T-cell (primary cell): ENCODE measurements at regions not wholly inside any gene's neighbourhood (a gene's known extent, or its start where the extent isn't known, plus 50 kb on each side); places are given as distances from the start of the nearest gene placed in this dataset.
"Not testable (repeated sequence)": the region's sequence is repeated elsewhere in the genome, so short reads cannot be mapped to it uniquely, and the experiment has no call there.

Experiments used
- ATAC-seq, 4 experiments: fragments of 200-7000 bp in 3 of 4; fragments of 150-1000 bp in 1 of 4; cut with Tn5 transposase; replicated peaks in 1 of 4; 1 replicate in 3 of 4; 2 replicates in 1 of 4; pipeline ENCODE4 v1.10.0; 2021; ENCODE audit warnings: moderate library complexity in 3 of 4, mild to moderate bottlenecking in 2 of 4, moderate number of reproducible peaks in 1 of 4
- CTCF ChIA-PET, 2 donors: fragments of 300-600 bp; sonication (Branson Sonifier 250); formaldehyde crosslinking; loops; one replicate each; lab custom pipeline; 2022; ENCODE audit warnings: antibody characterized with exemption in 2 of 2; lab: Charles Lee
- POLR2A ChIA-PET, 2 donors: fragments of 300-600 bp; sonication (Branson Sonifier 250); formaldehyde crosslinking; loops; one replicate each; lab custom pipeline; 2022; ENCODE audit warnings: antibody characterized with exemption in 2 of 2; lab: Charles Lee
- DNase-seq, 35 experiments: peaks; one replicate each; pipeline versions ENCODE4 v3.0.0 to v3.0.0-alpha.2; 2013 to 2023
- H3K27ac ChIP-seq: one replicate; pipeline ENCODE4 v1.5.1; 2013; ENCODE audit warnings: low read length
- H3K27me3 ChIP-seq, 2 experiments: replicated peaks in 1 of 2; 1 replicate in 1 of 2; 2 replicates in 1 of 2; pipeline versions ENCODE4 v1.6.1 to v1.7.0; 2013; ENCODE audit warnings: low read length in 1 of 2, mixed read lengths in 1 of 2; ENCODE audit not compliant: control insufficient read depth in 2 of 2, insufficient read depth in 2 of 2; ENCODE audit errors: extremely low read depth in 1 of 2
- H3K36me3 ChIP-seq, 2 donors: 1 replicate in 1 of 2; 2 replicates in 1 of 2; pipeline versions ENCODE4 v1.6.1 to v1.7.0; 2013; ENCODE audit warnings: low read length in 1 of 2; ENCODE audit not compliant: control insufficient read depth in 2 of 2, insufficient read depth in 1 of 2; ENCODE audit errors: extremely low read depth in 1 of 2
- H3K4me1 ChIP-seq, 2 experiments: 1 replicate in 1 of 2; 2 replicates in 1 of 2; pipeline versions ENCODE4 v1.6.1 to v1.7.0; 2013; ENCODE audit warnings: low read length in 2 of 2, mixed read lengths in 1 of 2; ENCODE audit not compliant: insufficient read depth in 2 of 2, control insufficient read depth in 1 of 2; ENCODE audit errors: extremely low read depth in 1 of 2
- H3K4me3 ChIP-seq, 2 donors: 1 replicate in 1 of 2; 2 replicates in 1 of 2; pipeline versions ENCODE4 v1.5.1 to v1.7.0; 2013; ENCODE audit warnings: mild to moderate bottlenecking in 2 of 2, low read length in 1 of 2, moderate library complexity in 1 of 2; ENCODE audit not compliant: control insufficient read depth in 1 of 2; ENCODE audit errors: extremely low read depth in 1 of 2
- H3K9me3 ChIP-seq: 2 replicates; pipeline ENCODE4 v1.7.0; 2013
- H3K27ac Mint-ChIP-seq, 2 donors: one replicate each; pipeline ENCODE4 v1.8.0; 2020 to 2021; ENCODE audit warnings: mild to moderate bottlenecking in 2 of 2, mixed read lengths in 2 of 2
- H3K27me3 Mint-ChIP-seq, 2 donors: one replicate each; pipeline ENCODE4 v1.8.0; 2021 to 2022; ENCODE audit warnings: mixed read lengths in 2 of 2
- H3K36me3 Mint-ChIP-seq: one replicate; pipeline ENCODE4 v1.8.0; 2021; ENCODE audit warnings: mixed read lengths
- H3K4me1 Mint-ChIP-seq, 3 donors: one replicate each; pipeline ENCODE4 v1.8.0; 2020 to 2022; ENCODE audit warnings: mixed read lengths in 3 of 3, mild to moderate bottlenecking in 1 of 3
- H3K4me3 Mint-ChIP-seq, 3 donors: one replicate each; pipeline ENCODE4 v1.8.0; 2020 to 2022; ENCODE audit warnings: mild to moderate bottlenecking in 3 of 3, mixed read lengths in 3 of 3, moderate library complexity in 3 of 3
- H3K9me3 Mint-ChIP-seq, 3 donors: one replicate each; pipeline ENCODE4 v1.8.0; 2020 to 2022; ENCODE audit warnings: mixed read lengths in 3 of 3
- WGBS: methylation state at CpG from one replicate; pipeline ENCODE4 v1.1.5; 2013; ENCODE audit warnings: missing lambda C conversion rate; ENCODE audit not compliant: insufficient coverage; 5-methylcytosine and 5-hydroxymethylcytosine counted together

DNA sequence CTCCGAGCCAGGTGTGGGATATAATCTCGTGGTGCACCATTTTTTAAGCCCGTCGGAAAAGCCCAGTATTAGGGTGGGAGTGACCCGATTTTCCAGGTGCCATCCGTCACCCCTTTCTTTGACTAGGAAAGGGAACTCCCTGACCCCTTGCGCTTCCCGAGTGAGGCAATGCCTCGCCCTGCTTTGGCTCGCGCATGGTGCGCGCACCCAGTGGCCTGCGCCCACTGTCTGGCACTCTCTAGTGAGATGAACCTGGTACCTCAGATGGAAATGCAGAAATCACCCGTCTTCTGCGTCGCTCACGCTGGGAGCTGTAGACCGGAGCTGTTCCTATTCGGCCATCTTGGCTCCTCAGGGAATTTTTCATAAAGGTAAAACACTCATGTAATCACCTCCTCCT is 63.9 kb downstream of the RWDD3 start:
- H3K4me1 ChIP-seq, H3K27ac ChIP-seq, H3K4me3 ChIP-seq, H3K36me3 Mint-ChIP-seq, POLR2A ChIA-PET, H3K9me3 Mint-ChIP-seq, H3K27me3 ChIP-seq, H3K27me3 Mint-ChIP-seq, CTCF ChIA-PET, H3K4me3 Mint-ChIP-seq, DNase-seq, H3K4me1 Mint-ChIP-seq, ATAC-seq, H3K9me3 ChIP-seq, H3K36me3 ChIP-seq, H3K27ac Mint-ChIP-seq: not testable (repeated sequence)
- WGBS: 98% methylated on average over 5 of the region's 20 CpGs

DNA sequence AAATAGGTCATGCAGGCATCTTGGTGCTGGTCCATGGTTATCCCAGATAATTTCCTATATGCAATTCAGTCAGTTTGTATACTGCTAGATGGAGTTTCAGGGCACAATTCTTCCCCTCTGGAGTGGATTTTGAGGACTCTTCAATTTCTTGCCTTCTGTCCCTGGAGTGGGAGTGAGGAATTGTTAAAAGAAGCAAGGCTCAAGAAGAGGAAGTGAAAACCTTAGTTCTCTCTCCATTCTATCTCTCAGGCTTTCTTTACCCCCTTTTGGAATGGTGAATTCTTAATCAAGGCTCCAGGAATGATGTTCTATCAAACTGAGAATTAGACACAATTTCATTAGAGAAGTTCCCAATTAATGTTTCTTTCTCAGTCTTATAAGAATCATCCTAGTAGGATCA is 67.1 kb downstream of the RWDD3 start:
- no peak overlapping the region for H3K4me3 ChIP-seq
- peaks cover 0 to 8% (median 2%) of the 10 kb centered on the region in 3 donors for H3K9me3 Mint-ChIP-seq
- no peak overlapping the region for H3K4me3 Mint-ChIP-seq
- peaks cover 0 to 10% of the 10 kb centered on the region in 2 donors for H3K27me3 Mint-ChIP-seq
- CTCF ChIA-PET: interaction anchor here in 1 of 2 donors (0.9 kb wide), 1 partner anchor 41 kb away, joined by 3 read pairs; no protein-coding TSS in a partner anchor
- H3K27me3 ChIP-seq: no peaks in the 10 kb centered on the region
- H3K9me3 ChIP-seq: no peaks in the 10 kb centered on the region
- ATAC-seq: no peak
- DNase-seq: no peak
- no peak overlapping the region for H3K27ac Mint-ChIP-seq
- POLR2A ChIA-PET: no interaction called here
- H3K36me3 ChIP-seq: no peaks in the 10 kb centered on the region
- no peak overlapping the region for H3K27ac ChIP-seq
- no peaks in the 10 kb centered on the region for H3K4me1 Mint-ChIP-seq
- H3K4me1 ChIP-seq: no peaks in the 10 kb centered on the region
- H3K36me3 Mint-ChIP-seq: no peaks in the 10 kb centered on the region

DNA sequence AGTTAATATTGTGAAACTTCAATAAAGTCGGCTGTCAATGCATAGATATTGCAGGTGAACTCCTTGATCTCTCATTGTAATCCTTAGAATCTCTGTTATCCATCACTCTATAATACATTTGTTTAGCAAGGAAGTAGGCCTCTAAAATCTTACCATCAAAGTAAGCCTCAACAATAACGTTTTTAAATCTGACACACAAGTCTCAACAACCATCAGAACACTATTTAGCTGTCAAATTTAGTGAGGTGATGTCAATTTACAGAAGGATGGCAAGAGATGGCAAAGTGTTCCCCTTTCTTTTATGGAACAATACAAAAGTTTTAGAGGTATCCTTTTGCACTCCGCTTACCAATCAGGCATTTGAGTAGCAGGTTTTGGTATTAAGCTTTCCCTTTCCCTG is 67.6 kb downstream of the RWDD3 start:
- WGBS: no CpG with 5 or more reads among the region's 3 CpGs
- Histone ChIP-seq H3K27ac (no peak overlapping the region), H3K27me3 (no peaks in the 10 kb centered on the region), H3K4me1 (no peaks in the 10 kb centered on the region), H3K9me3 (no peaks in the 10 kb centered on the region), H3K4me3 (no peak overlapping the region), H3K36me3 (no peaks in the 10 kb centered on the region)
- Mint-ChIP-seq H3K4me1 (no peaks in the 10 kb centered on the region), H3K36me3 (no peaks in the 10 kb centered on the region), H3K9me3 (peaks cover 0 to 8% (median 2%) of the 10 kb centered on the region in 3 donors), H3K4me3 (no peak overlapping the region), H3K27me3 (peaks cover 0 to 10% of the 10 kb centered on the region in 2 donors), H3K27ac (no peak overlapping the region)
- POLR2A ChIA-PET: no interaction called here
- DNase-seq: no peak
- CTCF ChIA-PET: no interaction called here
- ATAC-seq: no peak

DNA sequence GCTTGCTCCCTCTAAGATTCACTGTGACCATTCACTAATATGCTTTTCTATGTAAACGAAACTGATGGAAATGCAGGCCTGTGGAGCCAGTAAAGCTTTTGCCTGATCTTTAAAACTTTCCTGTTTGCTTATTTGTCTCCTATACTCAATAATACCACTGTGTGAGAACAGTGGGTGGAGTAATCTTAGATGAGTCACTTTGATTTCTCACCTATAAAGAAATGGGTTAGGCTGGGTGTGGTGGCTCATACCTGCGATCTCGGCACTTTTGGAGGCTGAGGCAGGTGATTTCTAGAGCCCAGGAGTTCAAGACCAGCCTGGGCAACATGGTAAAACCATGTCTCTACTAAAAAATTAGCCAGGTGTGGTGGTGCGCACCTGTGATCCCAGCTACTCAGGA is 70.8 kb downstream of the RWDD3 start:
- 75% methylated on average over 2 of the region's 4 CpGs for WGBS
- DNase-seq: no peak
- H3K27me3 Mint-ChIP-seq: peaks cover 17 to 21% of the 10 kb centered on the region in 2 donors

DNA sequence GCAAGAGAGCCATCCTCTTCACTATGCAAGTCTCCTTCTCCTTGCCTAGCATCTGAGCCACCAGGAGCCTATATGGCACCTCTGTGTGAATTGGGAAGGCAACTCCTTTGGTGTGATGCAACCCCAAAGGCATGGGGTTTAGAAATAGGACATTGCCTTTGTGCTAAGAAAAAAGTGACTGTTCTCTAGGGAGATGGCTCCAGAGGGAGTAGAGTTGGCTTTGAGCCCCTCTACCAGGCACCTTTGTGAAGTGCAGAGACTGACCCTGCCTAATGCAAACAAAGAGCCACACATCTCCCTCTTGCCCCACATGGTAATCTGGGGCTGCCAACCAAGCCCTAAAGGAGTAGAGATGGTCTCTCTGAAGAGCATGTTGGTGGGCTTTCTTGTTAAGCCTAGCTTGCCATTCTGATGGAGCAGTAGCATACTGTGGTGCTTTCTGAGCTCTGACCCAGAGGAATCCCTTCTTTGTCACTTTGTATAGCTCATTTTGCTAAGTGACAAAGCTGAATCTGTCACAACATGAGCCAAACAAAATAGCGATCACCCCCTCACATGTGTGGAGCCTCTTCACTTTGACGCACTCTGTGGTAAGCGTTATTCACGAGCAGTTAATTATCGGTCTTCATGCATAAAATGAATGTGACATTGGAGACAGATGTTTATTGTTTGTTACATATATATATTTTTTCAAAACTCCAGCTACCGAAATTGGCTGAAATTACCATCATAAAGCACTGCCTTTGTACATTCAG is 74.4 kb downstream of the RWDD3 start:
- ChIA-PET POLR2A (no interaction called here), CTCF (no interaction called here)
- Histone ChIP-seq H3K4me1 (no peaks in the 10 kb centered on the region), H3K36me3 (no peaks in the 10 kb centered on the region), H3K27me3 (no peaks in the 10 kb centered on the region), H3K4me3 (no peak overlapping the region), H3K9me3 (no peaks in the 10 kb centered on the region), H3K27ac (no peak overlapping the region)
- H3K36me3 Mint-ChIP-seq: no peaks in the 10 kb centered on the region
- WGBS: no CpG with 5 or more reads among the region's 6 CpGs
- no peaks in the 10 kb centered on the region for H3K4me1 Mint-ChIP-seq
- no peaks in the 10 kb centered on the region for H3K9me3 Mint-ChIP-seq
- H3K27me3 Mint-ChIP-seq: peaks cover 17 to 21% of the 10 kb centered on the region in 2 donors
- no peak overlapping the region for H3K27ac Mint-ChIP-seq
- ATAC-seq (no peak), DNase-seq (no peak)
- H3K4me3 Mint-ChIP-seq: no peak overlapping the region

More for the DNA sequence above, 70.8 kb downstream of the RWDD3 start:
- Histone ChIP-seq H3K27me3 (no peaks in the 10 kb centered on the region), H3K9me3 (no peaks in the 10 kb centered on the region), H3K4me1 (no peaks in the 10 kb centered on the region), H3K27ac (no peak overlapping the region), H3K36me3 (no peaks in the 10 kb centered on the region), H3K4me3 (no peak overlapping the region)
- Mint-ChIP-seq H3K4me3 (no peak overlapping the region), H3K9me3 (peaks cover 0 to 2% (median 2%) of the 10 kb centered on the region in 3 donors), H3K27ac (no peak overlapping the region), H3K4me1 (no peaks in the 10 kb centered on the region), H3K36me3 (no peaks in the 10 kb centered on the region)
- POLR2A ChIA-PET: no interaction called here
- no peak for ATAC-seq
- CTCF ChIA-PET: no interaction called here

DNA sequence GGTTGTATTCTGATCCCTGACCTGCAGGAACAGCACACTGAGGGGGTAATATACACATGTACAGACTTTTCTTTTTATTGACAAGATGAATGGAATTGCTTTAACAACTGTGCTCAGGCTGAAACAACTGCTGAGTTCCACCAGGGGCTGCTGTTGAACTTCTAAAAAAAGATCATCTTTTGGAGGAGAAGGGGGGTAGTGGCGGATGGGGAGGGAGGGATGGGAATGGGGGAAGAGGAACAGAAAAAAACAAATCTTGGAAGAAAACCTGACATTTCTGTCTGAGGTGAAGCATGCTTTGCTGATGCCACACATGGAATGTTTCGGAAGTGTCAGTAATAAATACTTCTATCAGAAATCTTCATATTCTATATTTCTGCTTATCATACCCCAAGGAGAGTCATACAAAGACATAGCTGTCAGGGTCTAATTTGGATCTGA is 75.0 kb downstream of the RWDD3 start:
- Mint-ChIP-seq H3K4me3 (no peak overlapping the region), H3K9me3 (no peaks in the 10 kb centered on the region), H3K27me3 (peaks cover 17 to 21% of the 10 kb centered on the region in 2 donors), H3K27ac (no peak overlapping the region), H3K36me3 (no peaks in the 10 kb centered on the region), H3K4me1 (no peaks in the 10 kb centered on the region)
- 65% methylated on average over 2 of the region's 2 CpGs for WGBS
- no peaks in the 10 kb centered on the region for H3K4me1 ChIP-seq
- no peaks in the 10 kb centered on the region for H3K27me3 ChIP-seq
- no peak overlapping the region for H3K27ac ChIP-seq
- ChIA-PET CTCF (no interaction called here), POLR2A (no interaction called here)
- H3K9me3 ChIP-seq: no peaks in the 10 kb centered on the region
- ATAC-seq: no peak
- H3K36me3 ChIP-seq: no peaks in the 10 kb centered on the region
- no peak overlapping the region for H3K4me3 ChIP-seq
- DNase-seq: no peak
